ENCODE measurements at regions not wholly inside any gene's neighbourhood (a gene's known extent, or its start where the extent isn't known, plus 50 kb on each side); places are given as distances from the start of the nearest gene placed in this dataset.

DNA sequence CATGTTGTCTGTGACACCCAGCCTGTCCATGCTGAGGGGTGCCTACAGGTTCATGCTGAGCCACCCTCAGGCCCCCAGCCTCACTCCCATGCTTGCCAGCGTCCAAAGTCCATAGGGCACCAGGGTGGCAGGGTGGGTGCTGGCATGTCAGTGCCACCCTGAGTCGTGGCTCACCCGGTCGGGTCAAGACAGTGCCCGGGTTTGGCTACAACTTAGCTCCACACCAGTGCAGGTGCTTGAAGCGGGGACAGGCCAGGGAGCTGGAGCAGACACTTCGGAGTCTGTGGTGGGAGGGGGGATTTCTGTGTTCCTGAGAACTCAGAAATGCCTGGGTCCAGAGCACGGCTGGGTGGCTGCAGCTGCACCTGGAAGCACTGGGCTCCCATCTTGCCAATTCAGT, 579.2 kb upstream of the FAM174A start:
- no peak for TF ChIP-seq CTCF (IDR thresholded peaks at IDR 0.05)
- TF ChIP-seq POLR2A (IDR thresholded peaks at IDR 0.05) = no peak
